GM19452 (cell line): ENCODE measurements at regions not wholly inside any gene's neighbourhood (a gene's known extent, or its start where the extent isn't known, plus 50 kb on each side); places are given as distances from the start of the nearest gene placed in this dataset.

Experiments
- ATAC-seq: cut with Tn5 transposase; IDR thresholded peaks from one replicate; pipeline ENCODE4 v1.9.1; 2021; ENCODE audit not compliant: unreplicated experiment

DNA sequence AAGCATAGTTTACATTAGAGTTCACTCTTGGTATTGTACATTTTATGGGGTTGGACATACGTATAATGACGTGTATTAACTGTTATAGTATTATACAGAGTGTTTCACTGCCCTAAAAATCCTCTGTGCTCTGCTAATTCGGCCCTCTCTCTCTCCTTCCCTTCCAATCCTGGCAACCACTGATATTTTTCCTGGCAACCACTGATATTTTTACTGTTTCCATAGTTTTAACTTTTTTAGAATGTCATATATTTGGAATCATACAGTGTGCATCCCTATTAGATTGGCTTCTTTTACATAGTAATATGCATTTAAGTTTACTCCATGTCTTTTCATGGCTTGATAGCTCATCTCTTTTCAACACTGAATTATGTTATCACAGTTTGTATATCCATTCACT lies 526.7 kb downstream of the RIT2 start:
- ATAC-seq = no peak

GRCh38 chr18:42604820-42605219 lies 510.7 kb downstream of the RIT2 start:
- ATAC-seq = no peak

DNA sequence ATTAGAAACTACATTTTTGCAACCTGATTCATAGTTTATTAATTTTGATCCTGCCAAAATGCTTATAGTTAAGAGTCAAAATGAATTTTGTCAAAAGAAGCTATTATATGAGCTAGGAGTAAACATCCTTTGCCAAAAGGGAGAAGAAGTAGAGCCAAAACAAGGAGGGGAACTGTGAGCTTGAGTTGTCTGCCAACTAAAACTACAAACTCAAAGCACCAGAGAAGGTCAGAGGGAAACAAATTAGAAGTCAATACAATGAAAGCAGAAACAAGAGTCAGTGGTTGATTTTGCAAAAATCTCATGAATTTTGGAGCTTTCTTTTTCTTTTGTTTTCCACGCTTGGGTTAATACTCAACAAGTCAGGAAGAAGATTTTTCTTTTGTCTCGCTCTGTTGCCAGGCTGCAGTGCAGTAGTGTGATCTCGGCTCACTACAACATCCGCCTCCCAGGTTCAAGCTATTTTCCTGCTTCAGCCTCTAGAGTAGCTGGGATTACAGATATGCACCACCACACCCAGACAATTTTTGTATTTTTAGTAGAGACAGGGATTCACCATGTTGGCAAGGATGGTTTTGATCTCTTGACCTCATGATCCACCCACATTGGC lies 508.5 kb downstream of the RIT2 start:
- ATAC-seq = no peak

DNA sequence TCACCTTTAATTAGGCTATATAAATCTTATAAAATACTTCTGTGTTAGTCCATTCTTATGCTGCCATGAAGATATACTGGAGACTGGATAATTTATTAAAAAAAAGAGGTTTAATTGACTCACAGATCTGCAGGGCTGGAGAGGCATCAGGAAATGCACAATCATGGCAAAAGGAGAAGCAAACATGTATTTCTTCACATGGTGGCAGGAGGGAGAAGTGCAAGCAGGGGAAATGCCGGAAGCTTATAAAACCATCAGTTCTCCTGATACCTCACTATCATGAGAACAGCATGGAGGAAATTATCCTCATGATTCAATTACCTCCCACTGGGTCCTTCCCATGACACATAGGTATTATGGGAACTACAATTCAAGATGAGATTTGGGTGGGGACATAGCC lies 504.4 kb downstream of the RIT2 start:
- ATAC-seq = no peak

DNA sequence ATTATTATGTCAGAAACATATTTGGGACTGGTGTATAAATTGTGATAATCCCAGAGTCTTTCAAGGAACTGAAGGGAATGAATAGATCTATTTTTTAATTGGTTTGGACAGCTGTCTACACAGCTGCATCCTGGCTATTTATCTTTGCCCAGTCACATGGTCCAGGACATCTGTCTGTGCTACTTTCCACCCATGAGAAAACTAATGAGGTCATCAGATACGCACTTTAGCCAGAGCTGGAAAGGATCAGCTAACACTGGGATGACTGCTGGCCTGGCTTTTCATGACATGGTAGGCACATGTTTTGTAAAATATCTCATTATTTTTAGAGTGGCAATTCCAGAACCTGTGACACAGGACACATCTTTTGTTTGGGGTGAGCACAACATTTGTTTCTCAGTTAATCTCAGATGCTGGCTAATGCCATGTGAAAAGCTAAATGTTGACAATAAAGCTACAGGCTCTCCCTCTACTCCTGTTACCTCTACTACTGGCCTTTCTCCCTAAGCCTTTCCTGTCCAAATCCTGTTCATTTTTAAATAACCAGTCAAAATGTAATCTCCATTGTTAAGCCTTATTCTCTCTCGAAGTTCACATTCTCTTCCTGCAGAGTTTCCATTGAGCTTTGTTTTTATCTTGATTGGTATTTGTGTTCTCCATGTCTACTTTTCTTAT lies 500.7 kb downstream of the RIT2 start:
- no peak for ATAC-seq

DNA sequence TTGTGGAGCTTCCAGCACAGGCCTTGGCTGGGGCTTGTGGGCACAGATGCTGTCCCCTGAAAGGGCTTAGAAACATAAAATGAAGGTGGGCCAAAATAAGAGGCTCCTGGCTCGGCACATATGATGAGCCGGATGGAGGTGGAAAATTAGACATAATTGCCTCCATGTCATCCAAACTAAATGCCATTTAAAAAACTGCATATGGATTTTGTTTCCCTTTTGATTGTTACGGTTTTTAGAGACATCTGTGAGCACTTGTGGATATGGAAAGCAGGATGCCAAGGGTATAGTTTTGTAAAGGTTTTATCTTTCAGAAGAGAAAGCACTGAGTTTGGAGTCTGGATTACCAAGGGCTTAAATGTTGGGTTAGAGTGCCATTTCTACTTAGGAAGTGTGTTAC lies 498.3 kb downstream of the RIT2 start:
- no peak for ATAC-seq

DNA sequence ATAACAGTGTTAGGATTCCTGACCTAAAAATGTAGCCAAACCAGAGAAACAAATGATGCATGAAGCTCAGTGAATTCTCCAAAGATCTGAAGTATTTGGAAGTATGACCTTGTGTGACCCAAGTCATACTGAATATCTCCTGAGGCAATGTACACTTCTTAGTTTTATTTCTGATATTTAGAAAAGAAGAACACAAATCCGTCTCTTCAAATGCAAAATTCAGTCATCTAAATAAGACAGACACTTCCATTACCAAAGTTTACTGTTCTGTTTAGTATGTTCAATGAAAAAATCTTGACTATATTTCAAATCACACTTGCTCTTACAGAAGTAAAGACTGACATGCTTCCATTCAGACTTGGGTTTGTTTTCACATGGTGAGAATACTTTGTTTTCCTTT lies 495.7 kb downstream of the RIT2 start:
- no peak for ATAC-seq

DNA sequence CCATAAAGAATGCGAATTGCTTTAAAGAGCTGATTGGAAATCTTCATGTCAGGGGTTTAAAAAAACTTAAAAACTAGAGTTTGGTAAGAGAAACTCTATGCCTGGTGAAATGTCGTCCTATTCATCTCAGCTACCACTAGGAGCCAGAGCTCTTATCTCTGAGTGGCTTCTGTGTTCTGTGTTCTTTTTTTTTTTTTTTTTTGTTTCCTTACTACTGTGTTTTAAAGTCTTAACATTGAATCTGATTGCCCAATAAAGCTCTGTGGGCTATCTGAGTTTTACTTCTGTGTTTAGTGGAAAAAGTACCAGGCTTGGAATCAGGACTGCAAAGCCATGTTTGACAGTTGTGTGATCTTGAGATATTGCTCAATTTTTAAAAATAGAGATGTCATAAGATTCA lies 494.8 kb downstream of the RIT2 start:
- no peak for ATAC-seq

DNA sequence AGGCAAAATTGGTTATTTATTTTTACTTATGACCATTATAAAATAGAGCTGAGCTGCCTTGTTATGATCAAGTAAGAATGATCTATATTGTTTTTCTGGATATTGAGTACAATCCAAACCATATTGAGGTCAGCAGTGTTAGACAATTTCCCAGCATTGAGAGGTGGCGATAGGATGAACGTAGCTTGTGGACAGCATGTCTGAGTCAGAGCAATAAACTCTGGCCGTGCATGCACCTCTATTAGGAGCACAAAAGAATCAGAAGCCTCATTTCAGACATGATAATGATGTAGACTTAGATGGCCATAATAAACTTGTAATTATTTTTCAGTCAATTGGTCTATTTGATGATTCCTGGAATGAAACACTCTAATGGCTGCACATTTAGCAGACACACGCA lies 491.6 kb downstream of the RIT2 start:
- no peak for ATAC-seq

- no peak for ATAC-seq
These were observed 482.7 kb downstream of the RIT2 start for GRCh38 chr18:42632801-42633200.

DNA sequence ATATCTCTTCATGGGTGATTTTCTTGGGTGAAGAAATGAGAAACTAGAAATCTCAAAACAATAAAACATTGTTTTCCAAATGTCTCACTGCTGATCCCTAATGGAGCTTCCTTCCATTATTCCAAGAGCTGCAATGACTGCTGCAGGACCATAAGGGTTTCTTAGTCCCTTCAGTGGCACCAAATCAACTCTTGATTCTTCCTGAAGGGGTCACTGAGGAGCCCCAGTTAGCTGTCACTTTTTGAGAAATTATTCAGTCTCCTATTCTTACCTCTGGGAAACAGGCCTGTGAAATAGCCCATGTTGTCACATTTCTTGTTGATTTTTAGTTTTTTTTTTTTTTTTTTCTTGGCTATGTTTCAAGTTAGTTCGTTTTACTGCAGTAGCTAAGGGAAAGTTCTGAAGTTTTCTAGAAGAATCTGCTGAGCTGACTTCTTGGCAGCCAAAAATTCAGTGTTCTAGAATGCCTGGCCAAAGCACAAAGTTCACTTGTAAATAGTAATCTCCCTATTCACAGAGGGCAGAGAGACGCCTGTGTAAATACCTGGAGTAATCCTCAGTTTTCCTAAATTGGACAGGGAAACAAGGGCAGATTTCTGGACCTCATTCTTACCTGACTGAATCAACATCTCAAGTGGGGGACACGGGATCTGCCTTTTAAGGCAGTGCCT lies 480.0 kb downstream of the RIT2 start:
- no peak for ATAC-seq

GRCh38 chr18:42636309-42636708 lies 479.2 kb downstream of the RIT2 start:
- no peak for ATAC-seq

- ATAC-seq = no peak
These were observed 475.3 kb downstream of the RIT2 start for GRCh38 chr18:42640160-42640559.

DNA sequence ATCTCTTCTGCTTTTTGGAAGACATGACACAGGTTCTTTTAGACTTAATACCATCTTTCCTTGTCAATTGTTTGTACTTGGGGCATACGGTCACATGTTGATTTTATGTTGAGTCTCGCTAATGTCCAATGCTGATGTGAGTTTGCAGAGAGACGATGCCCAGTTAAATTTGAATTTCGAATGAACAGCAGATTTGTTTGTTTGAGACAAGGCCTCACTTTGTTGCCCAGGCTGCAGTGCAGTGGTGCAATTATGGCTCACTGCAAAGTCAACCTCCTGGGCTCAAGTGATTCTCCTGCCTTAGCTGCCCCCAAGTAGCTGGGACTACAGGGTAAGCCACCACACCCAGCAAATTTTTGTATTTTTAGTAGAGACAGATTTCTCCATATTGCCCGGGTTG lies 473.5 kb downstream of the RIT2 start:
- ATAC-seq = no peak

GRCh38 chr18:42644729-42645131 lies 470.8 kb downstream of the RIT2 start:
- ATAC-seq = no peak

GRCh38 chr18:42649331-42650035 lies 466.0 kb downstream of the RIT2 start:
- no peak for ATAC-seq

- ATAC-seq = no peak
These were observed 460.9 kb downstream of the RIT2 start for GRCh38 chr18:42654556-42654955.

GRCh38 chr18:42657551-42657950 lies 457.9 kb downstream of the RIT2 start:
- no peak for ATAC-seq

GRCh38 chr18:42658171-42658570 lies 457.3 kb downstream of the RIT2 start:
- ATAC-seq = no peak

- ATAC-seq = no peak
These were observed 456.3 kb downstream of the RIT2 start for GRCh38 chr18:42659187-42659586.

DNA sequence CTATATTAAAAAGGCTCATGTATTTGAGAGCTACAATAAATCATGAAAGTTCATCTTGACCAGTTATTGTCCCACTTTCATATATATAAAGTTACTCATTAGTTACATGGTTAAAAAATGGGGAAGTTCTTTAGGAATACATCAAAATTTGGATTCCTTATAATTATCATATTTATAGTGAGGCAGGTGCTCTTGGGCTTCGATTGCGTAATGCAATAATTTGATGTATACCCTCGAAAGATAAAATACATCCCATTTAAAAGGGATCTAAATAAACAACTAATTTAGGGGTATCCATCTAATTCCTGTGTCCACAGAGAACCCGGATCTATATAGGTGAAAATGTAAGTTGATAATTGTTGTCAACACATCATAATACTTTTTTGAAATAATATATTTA lies 444.6 kb downstream of the RIT2 start:
- ATAC-seq = no peak

- ATAC-seq = no peak
These were observed 439.7 kb downstream of the RIT2 start for GRCh38 chr18:42675810-42676209.
